HepG2 (cell line): ENCODE measurements at regions not wholly inside any gene's neighbourhood (a gene's known extent, or its start where the extent isn't known, plus 50 kb on each side); places are given as distances from the start of the nearest gene placed in this dataset.
A peak's percentile ranks its signal among the peaks of the same experiment; 100 is the strongest.

ENCODE experiments used
- CAMTA2 ChIP-seq: sonication (generic); formaldehyde crosslinking; IDR thresholded peaks from 2 replicates; pipeline ENCODE4 v1.4.0; 2020; ENCODE audit warnings: mild to moderate bottlenecking, missing genetic modification reagents, borderline replicate concordance
- CBFB ChIP-seq: sonication (generic); formaldehyde crosslinking; IDR thresholded peaks from 2 replicates; pipeline ENCODE4 v1.4.0; 2020; ENCODE audit warnings: missing genetic modification reagents
- FOXA3 ChIP-seq: IDR thresholded peaks from 2 replicates; pipeline ENCODE4 v1.6.1; 2016; ENCODE audit warnings: missing genetic modification reagents, missing compliant biosample characterization
- FOXP1 ChIP-seq, 2 experiments: fragments of 450-650 bp in 1 of 2; IDR thresholded peaks; 2 replicates each; pipeline ENCODE4 v1.6.1; 2017 to 2018; ENCODE audit warnings: antibody characterized with exemption in 1 of 2
- HMG20A ChIP-seq: IDR thresholded peaks from 2 replicates; pipeline ENCODE4 v1.6.1; 2016; ENCODE audit warnings: borderline replicate concordance
- IRF2 ChIP-seq: IDR thresholded peaks from 2 replicates; pipeline ENCODE4 v1.6.1; 2018; ENCODE audit warnings: missing genetic modification reagents, missing compliant biosample characterization
- ISX ChIP-seq: sonication (generic); formaldehyde crosslinking; conservative IDR thresholded peaks from 2 replicates; pipeline ENCODE4 v1.5.0; 2020; ENCODE audit warnings: missing genetic modification reagents
- MBD4 ChIP-seq: IDR thresholded peaks from 2 replicates; pipeline ENCODE4 v1.6.1; 2012; ENCODE audit warnings: low read length, inconsistent platforms, borderline replicate concordance
- MIXL1 ChIP-seq: IDR thresholded peaks from 2 replicates; pipeline ENCODE4 v1.6.1; 2016
- MTF2 ChIP-seq: sonication (generic); formaldehyde crosslinking; IDR thresholded peaks from 2 replicates; pipeline ENCODE4 v1.5.0; 2020; ENCODE audit warnings: missing genetic modification reagents, borderline replicate concordance
- MZF1 ChIP-seq: sonication (generic); formaldehyde crosslinking; IDR thresholded peaks from 2 replicates; pipeline ENCODE4 v1.8.1; 2023; ENCODE audit warnings: mild to moderate bottlenecking, missing genetic modification reagents, borderline replicate concordance
- NAIF1 ChIP-seq: sonication (generic); formaldehyde crosslinking; IDR thresholded peaks from 2 replicates; pipeline ENCODE4 v1.5.0; 2020; ENCODE audit warnings: mild to moderate bottlenecking, missing genetic modification reagents, borderline replicate concordance
- NFRKB ChIP-seq: fragments of 450-650 bp; IDR thresholded peaks from 2 replicates; pipeline ENCODE4 v1.6.1; 2017
- POLR2G ChIP-seq: fragments of 200-400 bp; formaldehyde crosslinking; IDR thresholded peaks from 2 replicates; pipeline ENCODE4 v1.6.1; 2018; ENCODE audit warnings: mild to moderate bottlenecking, low read depth, low read length, moderate library complexity
- SAFB2 ChIP-seq: sonication (generic); formaldehyde crosslinking; IDR thresholded peaks from 2 replicates; pipeline ENCODE4 v1.5.1; 2020; ENCODE audit warnings: missing genetic modification reagents, low read depth, mild to moderate bottlenecking, borderline replicate concordance
- SALL1 ChIP-seq: sonication (generic); formaldehyde crosslinking; IDR thresholded peaks from 2 replicates; pipeline ENCODE4 v1.8.0; 2022; ENCODE audit warnings: mild to moderate bottlenecking, missing genetic modification reagents
- SMC3 ChIP-seq: IDR thresholded peaks from 2 replicates; pipeline ENCODE4 v1.6.1; 2011; ENCODE audit warnings: low read length, improper control_type of control experiment
- SSRP1 ChIP-seq: IDR thresholded peaks from 2 replicates; pipeline ENCODE4 v1.6.1; 2016; ENCODE audit warnings: control low read depth
- ZKSCAN1 ChIP-seq: fragments of 150-350 bp; IDR thresholded peaks from 2 replicates; pipeline ENCODE4 v1.6.1; 2014; ENCODE audit warnings: low read length
- ZKSCAN8 ChIP-seq: IDR thresholded peaks from 2 replicates; pipeline ENCODE4 v1.6.1; 2016; ENCODE audit warnings: borderline replicate concordance, missing genetic modification reagents, missing compliant biosample characterization
- ZNF264 ChIP-seq: sonication (generic); formaldehyde crosslinking; IDR thresholded peaks from 2 replicates; pipeline ENCODE4 v1.4.0; 2020; ENCODE audit warnings: missing genetic modification reagents
- ZNF343 ChIP-seq: sonication (generic); formaldehyde crosslinking; IDR thresholded peaks from 2 replicates; pipeline ENCODE4 v1.4.0; 2020; ENCODE audit warnings: mild to moderate bottlenecking, missing genetic modification reagents
- ZNF430 ChIP-seq: sonication (generic); formaldehyde crosslinking; IDR thresholded peaks from 2 replicates; pipeline ENCODE4 v1.9.0; 2021; ENCODE audit warnings: mild to moderate bottlenecking, missing genetic modification reagents
- ZNF772 ChIP-seq: sonication (generic); formaldehyde crosslinking; IDR thresholded peaks from 2 replicates; pipeline ENCODE4 v1.5.0; 2020; ENCODE audit warnings: mild to moderate bottlenecking, missing genetic modification reagents
- TF ChIP-seq, protein P1 (sequence below): IDR thresholded peaks from 2 replicates; pipeline ENCODE4 v1.6.1; 2016; ENCODE audit warnings: missing compliant biosample characterization, missing genetic modification reagents, borderline replicate concordance
- TF ChIP-seq, protein P2 (sequence below): IDR thresholded peaks from 2 replicates; pipeline ENCODE4 v1.6.1; 2016; ENCODE audit warnings: mild to moderate bottlenecking
- TF ChIP-seq, protein P3 (sequence below): sonication (generic); formaldehyde crosslinking; IDR thresholded peaks from 2 replicates; pipeline ENCODE4 v1.4.0; 2020; ENCODE audit warnings: mild to moderate bottlenecking, missing genetic modification reagents
- TF ChIP-seq, protein P4 (sequence below): IDR thresholded peaks from 2 replicates; pipeline ENCODE4 v1.6.1; 2016; ENCODE audit warnings: low read depth
- TF ChIP-seq, protein P5 (sequence below): sonication (generic); formaldehyde crosslinking; conservative IDR thresholded peaks from 2 replicates; pipeline ENCODE4 v1.8.0; 2022; ENCODE audit warnings: mild to moderate bottlenecking, moderate library complexity, missing genetic modification reagents

DNA sequence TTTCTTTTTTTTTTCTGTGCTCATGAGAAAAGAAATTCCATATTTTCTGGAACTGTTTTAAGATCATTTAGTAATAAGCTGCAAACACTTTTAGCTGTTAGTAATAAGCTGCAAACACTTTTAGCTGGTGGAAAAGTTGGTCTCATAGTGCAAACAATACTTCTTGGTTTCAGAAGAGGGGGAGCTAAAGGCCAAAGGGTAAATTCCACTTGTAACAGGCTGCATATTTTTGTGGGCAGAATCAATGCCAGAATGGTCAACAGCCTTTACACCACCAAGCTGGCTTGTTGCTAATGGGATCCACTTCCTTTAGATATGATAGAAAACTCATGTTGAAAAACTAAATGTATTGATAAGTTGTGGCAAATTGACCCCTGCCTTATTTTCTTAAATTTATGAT is 356.8 kb downstream of the NR4A2 start (continued):
- TF ChIP-seq FOXP1 (IDR thresholded peaks at IDR 0.05) (no peak), FOXP1 (CRISPR knock-in tag; IDR thresholded peaks at IDR 0.05) (peak; percentile 87), SAFB2 (CRISPR knock-in tag) (no peak), SALL1 (CRISPR knock-in tag) (peak; percentile 92; the same call in 1 of the 2 replicates), NAIF1 (CRISPR knock-in tag) (no peak), ZNF430 (CRISPR knock-in tag) (0 out of 2 replicates have a peak, but pooled peaks have one; percentile 28), MTF2 (CRISPR knock-in tag) (no peak), HMG20A (CRISPR knock-in tag) (peak; percentile 83), ZNF343 (CRISPR knock-in tag) (no peak), ZNF264 (peak; percentile 42; the same call in 1 of the 2 replicates), ZNF772 (CRISPR knock-in tag) (no peak), ZKSCAN1 (no peak), FOXA3 (peak; percentile 91), CAMTA2 (CRISPR knock-in tag) (no peak), CBFB (0 out of 2 replicates have a peak, but pooled peaks have one; percentile 29), ZKSCAN8 (CRISPR knock-in tag) (0 out of 2 replicates have a peak, but pooled peaks have one; percentile 37), MIXL1 (CRISPR knock-in tag) (peak; percentile 83), ISX (CRISPR knock-in tag) (no peak), SMC3 (0 out of 2 replicates have a peak, but pooled peaks have one; percentile 28), IRF2 (CRISPR knock-in tag) (peak; percentile 66), SSRP1 (CRISPR knock-in tag) (no peak), NFRKB (no peak), MBD4 (0 out of 2 replicates have a peak, but pooled peaks have one; percentile 49), MZF1 (CRISPR knock-in tag) (no peak), POLR2G (no peak)
- TF ChIP-seq, protein P1, sequence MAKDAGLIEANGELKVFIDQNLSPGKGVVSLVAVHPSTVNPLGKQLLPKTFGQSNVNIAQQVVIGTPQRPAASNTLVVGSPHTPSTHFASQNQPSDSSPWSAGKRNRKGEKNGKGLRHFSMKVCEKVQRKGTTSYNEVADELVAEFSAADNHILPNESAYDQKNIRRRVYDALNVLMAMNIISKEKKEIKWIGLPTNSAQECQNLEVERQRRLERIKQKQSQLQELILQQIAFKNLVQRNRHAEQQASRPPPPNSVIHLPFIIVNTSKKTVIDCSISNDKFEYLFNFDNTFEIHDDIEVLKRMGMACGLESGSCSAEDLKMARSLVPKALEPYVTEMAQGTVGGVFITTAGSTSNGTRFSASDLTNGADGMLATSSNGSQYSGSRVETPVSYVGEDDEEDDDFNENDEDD (CRISPR knock-in tag) = no peak
- TF ChIP-seq, protein P2, sequence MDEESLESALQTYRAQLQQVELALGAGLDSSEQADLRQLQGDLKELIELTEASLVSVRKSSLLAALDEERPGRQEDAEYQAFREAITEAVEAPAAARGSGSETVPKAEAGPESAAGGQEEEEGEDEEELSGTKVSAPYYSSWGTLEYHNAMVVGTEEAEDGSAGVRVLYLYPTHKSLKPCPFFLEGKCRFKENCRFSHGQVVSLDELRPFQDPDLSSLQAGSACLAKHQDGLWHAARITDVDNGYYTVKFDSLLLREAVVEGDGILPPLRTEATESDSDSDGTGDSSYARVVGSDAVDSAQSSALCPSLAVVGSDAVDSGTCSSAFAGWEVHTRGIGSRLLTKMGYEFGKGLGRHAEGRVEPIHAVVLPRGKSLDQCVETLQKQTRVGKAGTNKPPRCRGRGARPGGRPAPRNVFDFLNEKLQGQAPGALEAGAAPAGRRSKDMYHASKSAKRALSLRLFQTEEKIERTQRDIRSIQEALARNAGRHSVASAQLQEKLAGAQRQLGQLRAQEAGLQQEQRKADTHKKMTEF = peak; percentile 64
- TF ChIP-seq, protein P3, sequence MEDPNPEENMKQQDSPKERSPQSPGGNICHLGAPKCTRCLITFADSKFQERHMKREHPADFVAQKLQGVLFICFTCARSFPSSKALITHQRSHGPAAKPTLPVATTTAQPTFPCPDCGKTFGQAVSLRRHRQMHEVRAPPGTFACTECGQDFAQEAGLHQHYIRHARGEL = no peak
- TF ChIP-seq, protein P4, sequence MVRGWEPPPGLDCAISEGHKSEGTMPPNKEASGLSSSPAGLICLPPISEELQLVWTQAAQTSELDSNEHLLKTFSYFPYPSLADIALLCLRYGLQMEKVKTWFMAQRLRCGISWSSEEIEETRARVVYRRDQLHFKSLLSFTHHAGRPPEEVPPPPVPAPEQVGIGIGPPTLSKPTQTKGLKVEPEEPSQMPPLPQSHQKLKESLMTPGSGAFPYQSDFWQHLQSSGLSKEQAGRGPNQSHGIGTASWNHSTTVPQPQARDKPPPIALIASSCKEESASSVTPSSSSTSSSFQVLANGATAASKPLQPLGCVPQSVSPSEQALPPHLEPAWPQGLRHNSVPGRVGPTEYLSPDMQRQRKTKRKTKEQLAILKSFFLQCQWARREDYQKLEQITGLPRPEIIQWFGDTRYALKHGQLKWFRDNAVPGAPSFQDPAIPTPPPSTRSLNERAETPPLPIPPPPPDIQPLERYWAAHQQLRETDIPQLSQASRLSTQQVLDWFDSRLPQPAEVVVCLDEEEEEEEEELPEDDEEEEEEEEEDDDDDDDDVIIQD = peak; percentile 99
- TF ChIP-seq, protein P5, sequence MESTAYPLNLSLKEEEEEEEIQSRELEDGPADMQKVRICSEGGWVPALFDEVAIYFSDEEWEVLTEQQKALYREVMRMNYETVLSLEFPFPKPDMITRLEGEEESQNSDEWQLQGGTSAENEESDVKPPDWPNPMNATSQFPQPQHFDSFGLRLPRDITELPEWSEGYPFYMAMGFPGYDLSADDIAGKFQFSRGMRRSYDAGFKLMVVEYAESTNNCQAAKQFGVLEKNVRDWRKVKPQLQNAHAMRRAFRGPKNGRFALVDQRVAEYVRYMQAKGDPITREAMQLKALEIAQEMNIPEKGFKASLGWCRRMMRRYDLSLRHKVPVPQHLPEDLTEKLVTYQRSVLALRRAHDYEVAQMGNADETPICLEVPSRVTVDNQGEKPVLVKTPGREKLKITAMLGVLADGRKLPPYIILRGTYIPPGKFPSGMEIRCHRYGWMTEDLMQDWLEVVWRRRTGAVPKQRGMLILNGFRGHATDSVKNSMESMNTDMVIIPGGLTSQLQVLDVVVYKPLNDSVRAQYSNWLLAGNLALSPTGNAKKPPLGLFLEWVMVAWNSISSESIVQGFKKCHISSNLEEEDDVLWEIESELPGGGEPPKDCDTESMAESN (CRISPR knock-in tag) = no peak
